Liver (tissue), 8 donors: ENCODE measurements at regions not wholly inside any gene's neighbourhood (a gene's known extent, or its start where the extent isn't known, plus 50 kb on each side); places are given as distances from the start of the nearest gene placed in this dataset.

Experiments
- DNase-seq: peaks from one replicate; pipeline ENCODE4 v3.0.0-alpha.2; 2017; ENCODE audit warnings: low spot score
- H3K27ac ChIP-seq, 2 donors: one replicate each; pipeline ENCODE4 v1.7.0; 2013; ENCODE audit warnings: inconsistent platforms in 2 of 2, low read length in 2 of 2, control low read depth in 1 of 2, low read depth in 1 of 2, mild to moderate bottlenecking in 1 of 2
- H3K27me3 ChIP-seq, 4 donors: one replicate each; pipeline versions ENCODE4 v1.6.1 to v1.7.0; 2013; ENCODE audit warnings: low read length in 3 of 4, inconsistent platforms in 1 of 4, mild to moderate bottlenecking in 1 of 4, moderate library complexity in 1 of 4; ENCODE audit not compliant: control insufficient read depth in 4 of 4, insufficient read depth in 4 of 4
- H3K36me3 ChIP-seq, 4 donors: one replicate each; pipeline versions ENCODE4 v1.6.1 to v1.7.0; 2013; ENCODE audit warnings: low read length in 3 of 4, mild to moderate bottlenecking in 3 of 4, low read depth in 1 of 4, moderate library complexity in 1 of 4; ENCODE audit not compliant: control insufficient read depth in 4 of 4, insufficient read depth in 3 of 4
- H3K4me1 ChIP-seq, 4 donors: one replicate each; pipeline versions ENCODE4 v1.6.1 to v1.7.0; 2013; ENCODE audit warnings: low read length in 3 of 4, mild to moderate bottlenecking in 3 of 4, moderate library complexity in 1 of 4; ENCODE audit not compliant: control insufficient read depth in 4 of 4, insufficient read depth in 4 of 4
- H3K4me3 ChIP-seq, 3 donors: one replicate each; pipeline versions ENCODE4 v1.6.1 to v1.7.0; 2013; ENCODE audit warnings: low read length in 3 of 3, control low read depth in 1 of 3, low read depth in 1 of 3, mild to moderate bottlenecking in 1 of 3
- H3K9ac ChIP-seq, 2 donors: one replicate each; pipeline ENCODE4 v1.7.0; 2013; ENCODE audit warnings: low read length in 2 of 2, mild to moderate bottlenecking in 2 of 2, moderate library complexity in 2 of 2, control low read depth in 1 of 2, low read depth in 1 of 2
- H3K9me3 ChIP-seq, 4 donors: one replicate each; pipeline versions ENCODE4 v1.6.1 to v1.7.0; 2013; ENCODE audit warnings: low read length in 3 of 4; ENCODE audit not compliant: control insufficient read depth in 4 of 4
- ATF3 ChIP-seq: IDR thresholded peaks from 2 replicates; pipeline ENCODE4 v1.6.1; 2016; ENCODE audit warnings: antibody characterized with exemption
- CTCF ChIP-seq: fragments of 150-350 bp; IDR thresholded peaks from 2 replicates; pipeline ENCODE4 v1.5.1; 2017; ENCODE audit warnings: improper control_type of control experiment, low read depth, low read length; ENCODE audit not compliant: missing input control
- EGR1 ChIP-seq, 2 donors: IDR thresholded peaks; 2 replicates each; pipeline ENCODE4 v1.6.1; 2016 to 2018; ENCODE audit warnings: antibody characterized with exemption in 2 of 2, low read depth in 2 of 2
- FOXA1 ChIP-seq: IDR thresholded peaks from 2 replicates; pipeline ENCODE4 v1.6.1; 2016; ENCODE audit warnings: antibody characterized with exemption
- FOXA2 ChIP-seq: IDR thresholded peaks from 2 replicates; pipeline ENCODE4 v1.6.1; 2016; ENCODE audit warnings: antibody characterized with exemption
- GABPA ChIP-seq, 2 donors: IDR thresholded peaks in 1 of 2; conservative IDR thresholded peaks in 1 of 2; 2 replicates each; pipeline ENCODE4 v1.6.1; 2016; ENCODE audit warnings: antibody characterized with exemption in 2 of 2, mild to moderate bottlenecking in 1 of 2, moderate library complexity in 1 of 2
- HNF4A ChIP-seq, 2 donors: conservative IDR thresholded peaks; 2 replicates each; pipeline ENCODE4 v1.6.1; 2016; ENCODE audit warnings: antibody characterized with exemption in 2 of 2, mild to moderate bottlenecking in 2 of 2
- HNF4G ChIP-seq: IDR thresholded peaks from 2 replicates; pipeline ENCODE4 v1.6.1; 2016; ENCODE audit warnings: antibody characterized with exemption
- JUND ChIP-seq, 2 donors: IDR thresholded peaks; 2 replicates each; pipeline ENCODE4 v1.6.1; 2016; ENCODE audit warnings: antibody characterized with exemption in 2 of 2
- MAX ChIP-seq: IDR thresholded peaks from 2 replicates; pipeline ENCODE4 v1.6.1; 2016; ENCODE audit warnings: antibody characterized with exemption
- NR2F2 ChIP-seq: IDR thresholded peaks from 2 replicates; pipeline ENCODE4 v1.6.1; 2016; ENCODE audit warnings: antibody characterized with exemption
- RAD21 ChIP-seq, 2 donors: IDR thresholded peaks; 2 replicates each; pipeline ENCODE4 v1.6.1; 2016; ENCODE audit warnings: antibody characterized with exemption in 2 of 2, mild to moderate bottlenecking in 2 of 2
- REST ChIP-seq: IDR thresholded peaks from 2 replicates; pipeline ENCODE4 v1.6.1; 2016; ENCODE audit warnings: antibody characterized with exemption, mild to moderate bottlenecking
- RXRA ChIP-seq, 2 donors: IDR thresholded peaks; 2 replicates each; pipeline ENCODE4 v1.6.1; 2017 to 2018; ENCODE audit warnings: antibody characterized with exemption in 2 of 2, mild to moderate bottlenecking in 1 of 2
- SP1 ChIP-seq: IDR thresholded peaks from 2 replicates; pipeline ENCODE4 v1.6.1; 2018; ENCODE audit warnings: antibody characterized with exemption, mild to moderate bottlenecking
- TAF1 ChIP-seq: conservative IDR thresholded peaks from 2 replicates; pipeline ENCODE4 v1.6.1; 2016; ENCODE audit warnings: antibody characterized with exemption, mild to moderate bottlenecking
- YY1 ChIP-seq: IDR thresholded peaks from 2 replicates; pipeline ENCODE4 v1.6.1; 2016; ENCODE audit warnings: antibody characterized with exemption, mild to moderate bottlenecking
- ZBTB33 ChIP-seq: IDR thresholded peaks from 2 replicates; pipeline ENCODE4 v1.6.1; 2016; ENCODE audit warnings: antibody characterized with exemption
- WGBS: extraction: QIAGEN DNeasy Blood & Tissue Kit; methylation state at CpG from one replicate; pipeline ENCODE4 v1.1.7; 2013; 5-methylcytosine and 5-hydroxymethylcytosine counted together
- donor health status: healthy.
- donor health status: healthy.
- donor health status: healthy.
- donor health status: healthy.
- donor health status: healthy.

GRCh38 chrX:22665818-22666217 lies 333.9 kb upstream of the DDX53 start:
- TF ChIP-seq FOXA1 (no peak), ATF3 (no peak), FOXA2 (no peak), TAF1 (no peak), CTCF (no peak), ZBTB33 (no peak), HNF4A (conservative IDR thresholded peaks at IDR 0.05) (no peak), RXRA (IDR thresholded peaks at IDR 0.05) (no peak), GABPA (IDR thresholded peaks at IDR 0.05 in 1 of 2, conservative IDR thresholded peaks at IDR 0.05 in 1 of 2) (no peak), NR2F2 (no peak), YY1 (no peak), MAX (no peak), HNF4G (no peak), EGR1 (IDR thresholded peaks at IDR 0.05; ENCODE audit: low read depth in 2 of 2) (no peak), RAD21 (IDR thresholded peaks at IDR 0.05) (no peak), JUND (IDR thresholded peaks at IDR 0.05) (no peak), SP1 (no peak)
- no peaks in the 10 kb centered on the region for H3K27me3 ChIP-seq
- DNase-seq: no peak
- no peak overlapping the region for H3K27ac ChIP-seq
- H3K9ac ChIP-seq: no peak overlapping the region
- H3K36me3 ChIP-seq: no peaks in the 10 kb centered on the region
- 95% methylated on average over 2 of the region's 2 CpGs for WGBS
- H3K4me1 ChIP-seq: no peaks in the 10 kb centered on the region
- no peak overlapping the region for H3K4me3 ChIP-seq
- peaks cover 0 to 3% (median 0%) of the 10 kb centered on the region in 4 donors for H3K9me3 ChIP-seq

GRCh38 chrX:22666441-22666840 lies 333.3 kb upstream of the DDX53 start:
- TF ChIP-seq MAX: no peak
- no peak for TF ChIP-seq REST
- TF ChIP-seq ATF3: no peak
- no peak for TF ChIP-seq SP1
- no peak for TF ChIP-seq GABPA (IDR thresholded peaks at IDR 0.05 in 1 of 2, conservative IDR thresholded peaks at IDR 0.05 in 1 of 2)
- Histone ChIP-seq H3K4me1 (no peaks in the 10 kb centered on the region), H3K9me3 (peaks cover 0 to 3% (median 0%) of the 10 kb centered on the region in 4 donors), H3K9ac (no peak overlapping the region), H3K27me3 (no peaks in the 10 kb centered on the region), H3K27ac (no peak overlapping the region), H3K36me3 (no peaks in the 10 kb centered on the region), H3K4me3 (no peak overlapping the region)
- no peak for DNase-seq
- 13% methylated on average over 9 of the region's 9 CpGs for WGBS
